RWPE2 (cell line): ENCODE measurements at regions not wholly inside any gene's neighbourhood (a gene's known extent, or its start where the extent isn't known, plus 50 kb on each side); places are given as distances from the start of the nearest gene placed in this dataset.

Experiments used
- ATAC-seq: fragments of 200-7000 bp; cut with Tn5 transposase; 3 replicates; pipeline ENCODE4 v1.9.1; 2021; ENCODE audit warnings: low read depth
- DNase-seq: peaks from one replicate; pipeline ENCODE4 v3.0.0-alpha.2; 2020; ENCODE audit warnings: low spot score
- H3K27ac ChIP-seq: fragments of 450-650 bp; 2 replicates; pipeline ENCODE4 v1.5.1; 2017; ENCODE audit warnings: mild to moderate bottlenecking; ENCODE audit not compliant: poor library complexity, severe bottlenecking
- H3K27me3 ChIP-seq: fragments of 250-450 bp; sonication (Bioruptor Pico); 2 replicates; pipeline ENCODE4 v1.5.1; 2021; ENCODE audit warnings: mild to moderate bottlenecking, moderate library complexity; ENCODE audit not compliant: insufficient read depth, poor library complexity, severe bottlenecking
- H3K36me3 ChIP-seq: fragments of 250-450 bp; sonication (Bioruptor Pico); 2 replicates; pipeline ENCODE4 v1.5.1; 2020; ENCODE audit warnings: low read depth, mild to moderate bottlenecking, moderate library complexity
- H3K4me1 ChIP-seq: fragments of 250-450 bp; sonication (Bioruptor Pico); 2 replicates; pipeline ENCODE4 v1.5.1; 2021; ENCODE audit warnings: mild to moderate bottlenecking, moderate library complexity; ENCODE audit not compliant: insufficient read depth, poor library complexity, severe bottlenecking
- H3K4me3 ChIP-seq: fragments of 250-450 bp; sonication (Bioruptor Pico); 2 replicates; pipeline ENCODE4 v1.5.1; 2021; ENCODE audit warnings: mild to moderate bottlenecking, moderate library complexity; ENCODE audit not compliant: severe bottlenecking
- H3K9me3 ChIP-seq: fragments of 250-450 bp; sonication (Bioruptor Pico); 2 replicates; pipeline ENCODE4 v1.5.1; 2021; ENCODE audit warnings: mild to moderate bottlenecking, moderate library complexity; ENCODE audit not compliant: severe bottlenecking
- TF ChIP-seq, protein P1 (sequence below): fragments of 450-650 bp; IDR thresholded peaks from one replicate; pipeline ENCODE4 v1.5.1; 2017; ENCODE audit warnings: mild to moderate bottlenecking, moderate library complexity; ENCODE audit not compliant: poor library complexity, severe bottlenecking

DNA sequence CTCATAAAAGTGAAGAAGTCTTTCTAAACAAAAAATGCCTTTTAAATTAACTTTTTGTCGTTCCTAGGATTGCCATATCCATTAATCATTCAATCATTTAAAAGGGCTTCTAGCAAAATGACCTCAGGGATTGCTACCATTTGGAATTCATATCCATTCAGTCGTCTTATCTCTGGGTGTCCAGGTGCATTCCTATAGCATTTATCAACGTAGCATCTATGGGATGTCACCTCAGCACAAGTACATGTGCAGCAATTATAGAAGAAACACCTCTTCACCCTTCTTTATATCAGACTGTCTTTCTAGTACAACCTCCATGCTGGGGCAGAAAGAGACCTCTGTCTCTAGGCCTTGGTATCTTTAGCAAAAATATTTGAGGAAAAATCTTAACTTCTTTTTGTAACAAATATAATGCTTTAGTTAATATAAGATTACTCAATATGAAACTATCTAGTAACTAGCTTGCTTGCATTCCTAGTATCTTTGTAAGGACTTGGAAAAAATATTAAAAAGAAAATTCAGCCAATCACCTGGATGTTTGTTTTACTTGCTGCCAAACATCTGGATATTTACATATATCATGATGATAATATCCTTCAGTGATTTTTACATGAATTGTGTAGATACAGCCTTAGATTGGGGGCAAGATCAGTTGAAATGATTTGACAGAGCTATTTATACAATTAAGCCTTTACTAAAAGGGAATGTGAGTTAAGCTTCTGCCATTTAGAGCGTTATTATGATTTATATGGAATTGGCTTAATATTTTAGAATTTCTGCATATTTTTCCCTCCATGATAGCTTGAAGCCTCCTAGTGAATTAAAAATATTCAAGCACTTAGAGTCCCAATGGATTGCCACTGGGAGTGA, 356.8 kb downstream of the HDGFL1 start:
- Histone ChIP-seq H3K9me3 (no peaks in the 10 kb centered on the region), H3K36me3 (no peaks in the 10 kb centered on the region), H3K27ac (no peak overlapping the region), H3K4me3 (no peak overlapping the region), H3K4me1 (peaks cover 4% of the 10 kb centered on the region), H3K27me3 (no peaks in the 10 kb centered on the region)
- DNase-seq, result no peak
- no peak for ATAC-seq
- TF ChIP-seq, protein P1, sequence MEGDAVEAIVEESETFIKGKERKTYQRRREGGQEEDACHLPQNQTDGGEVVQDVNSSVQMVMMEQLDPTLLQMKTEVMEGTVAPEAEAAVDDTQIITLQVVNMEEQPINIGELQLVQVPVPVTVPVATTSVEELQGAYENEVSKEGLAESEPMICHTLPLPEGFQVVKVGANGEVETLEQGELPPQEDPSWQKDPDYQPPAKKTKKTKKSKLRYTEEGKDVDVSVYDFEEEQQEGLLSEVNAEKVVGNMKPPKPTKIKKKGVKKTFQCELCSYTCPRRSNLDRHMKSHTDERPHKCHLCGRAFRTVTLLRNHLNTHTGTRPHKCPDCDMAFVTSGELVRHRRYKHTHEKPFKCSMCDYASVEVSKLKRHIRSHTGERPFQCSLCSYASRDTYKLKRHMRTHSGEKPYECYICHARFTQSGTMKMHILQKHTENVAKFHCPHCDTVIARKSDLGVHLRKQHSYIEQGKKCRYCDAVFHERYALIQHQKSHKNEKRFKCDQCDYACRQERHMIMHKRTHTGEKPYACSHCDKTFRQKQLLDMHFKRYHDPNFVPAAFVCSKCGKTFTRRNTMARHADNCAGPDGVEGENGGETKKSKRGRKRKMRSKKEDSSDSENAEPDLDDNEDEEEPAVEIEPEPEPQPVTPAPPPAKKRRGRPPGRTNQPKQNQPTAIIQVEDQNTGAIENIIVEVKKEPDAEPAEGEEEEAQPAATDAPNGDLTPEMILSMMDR, result no peak

DNA sequence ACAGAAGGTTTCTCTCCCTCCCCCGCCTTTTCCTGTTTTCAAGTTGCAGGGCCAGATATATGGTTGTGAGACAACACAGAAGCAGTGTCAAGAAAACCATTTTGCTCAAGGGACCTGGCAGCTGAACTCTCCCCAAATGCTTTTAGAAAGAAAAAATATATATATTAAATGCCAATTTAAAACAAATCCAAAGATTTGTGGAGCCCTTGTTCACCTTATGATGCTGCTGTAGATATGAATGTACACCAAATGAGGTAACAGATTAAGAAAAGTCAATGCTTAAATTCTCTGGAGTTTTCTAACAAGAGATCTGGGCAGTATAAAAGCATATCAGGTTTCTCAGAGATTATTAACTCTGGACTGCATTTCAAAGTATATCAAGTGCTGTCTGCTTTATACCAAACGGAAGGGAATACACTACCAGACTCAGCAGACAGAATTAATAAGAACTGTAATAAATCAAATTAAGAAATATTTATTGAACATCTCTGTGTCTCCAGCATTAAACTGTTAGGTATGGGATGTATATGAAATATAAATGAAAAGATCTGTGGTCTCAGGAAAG, 357.5 kb downstream of the HDGFL1 start:
- Histone ChIP-seq H3K4me3 (no peak overlapping the region), H3K4me1 (peaks cover 4% of the 10 kb centered on the region), H3K27me3 (no peaks in the 10 kb centered on the region), H3K27ac (no peak overlapping the region), H3K36me3 (no peaks in the 10 kb centered on the region), H3K9me3 (no peaks in the 10 kb centered on the region)
- no peak for ATAC-seq
- no peak for DNase-seq
- TF ChIP-seq, protein P1, result no peak

DNA sequence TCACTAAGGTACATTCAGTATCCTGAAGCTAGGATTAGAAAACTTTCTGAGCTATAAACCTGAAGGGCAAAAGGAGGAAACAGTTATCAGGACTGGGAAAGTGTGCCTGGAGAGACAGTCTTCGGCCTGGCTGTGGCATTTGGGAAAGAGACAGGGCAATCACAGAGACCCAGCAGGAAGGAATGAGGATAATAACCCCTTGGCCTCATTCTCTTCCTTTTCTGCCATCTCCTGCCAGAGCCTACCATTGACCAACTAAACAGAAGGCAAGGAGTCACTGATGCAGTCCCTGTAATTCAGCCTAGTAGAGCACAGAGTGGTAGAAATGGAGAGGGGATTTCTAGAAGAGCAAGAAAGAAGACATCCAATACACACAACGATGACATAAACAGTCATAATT, 359.4 kb downstream of the HDGFL1 start:
- peaks cover 4% of the 10 kb centered on the region for H3K4me1 ChIP-seq
- H3K27ac ChIP-seq, result no peak overlapping the region
- TF ChIP-seq, protein P1, result no peak
- no peaks in the 10 kb centered on the region for H3K9me3 ChIP-seq
- no peak overlapping the region for H3K4me3 ChIP-seq
- H3K36me3 ChIP-seq, result no peaks in the 10 kb centered on the region
- ATAC-seq (no peak), DNase-seq (no peak)
- no peaks in the 10 kb centered on the region for H3K27me3 ChIP-seq

DNA sequence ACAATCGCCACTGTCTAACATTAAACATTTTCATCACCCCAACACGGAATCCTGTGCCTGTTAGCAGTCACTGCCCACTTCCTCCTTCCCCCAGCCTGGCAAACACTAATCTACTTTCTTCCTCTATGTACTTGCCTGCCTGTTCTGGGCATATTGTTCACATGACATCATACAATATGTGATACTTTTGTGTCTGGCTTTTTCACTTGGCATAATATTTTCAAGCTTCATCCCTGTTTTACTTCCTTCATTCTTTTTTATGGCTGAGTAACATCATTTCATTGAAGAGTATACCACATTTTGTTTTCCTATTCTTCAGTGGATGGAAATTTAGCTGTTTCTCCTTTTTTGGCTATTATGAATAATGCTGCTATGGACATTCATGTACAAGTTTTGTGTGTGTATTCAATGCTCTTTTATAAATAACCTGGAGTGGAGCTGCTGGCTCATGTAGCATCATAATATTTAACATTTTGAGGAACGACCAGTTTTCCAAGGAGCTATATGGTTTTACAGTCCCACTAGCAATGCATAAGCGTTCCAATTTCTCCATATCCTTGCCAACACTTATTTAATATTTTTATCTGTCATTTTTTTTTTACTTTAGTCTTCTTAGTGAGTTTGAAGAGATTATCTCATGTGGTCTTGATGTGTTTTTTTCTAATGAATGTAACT, 360.1 kb downstream of the HDGFL1 start:
- H3K4me3 ChIP-seq, result no peak overlapping the region
- DNase-seq (no peak), ATAC-seq (no peak)
- TF ChIP-seq, protein P1, result no peak
- H3K4me1 ChIP-seq, result peaks cover 4% of the 10 kb centered on the region
- no peaks in the 10 kb centered on the region for H3K9me3 ChIP-seq
- H3K36me3 ChIP-seq, result no peaks in the 10 kb centered on the region
- no peak overlapping the region for H3K27ac ChIP-seq
- H3K27me3 ChIP-seq, result no peaks in the 10 kb centered on the region
